GM18499 (cell line): ENCODE measurements at regions not wholly inside any gene's neighbourhood (a gene's known extent, or its start where the extent isn't known, plus 50 kb on each side); places are given as distances from the start of the nearest gene placed in this dataset.

Source experiments
- ATAC-seq: cut with Tn5 transposase; IDR thresholded peaks from one replicate; pipeline ENCODE4 v1.9.1; 2021; ENCODE audit warnings: moderate number of reproducible peaks; ENCODE audit not compliant: insufficient read depth, unreplicated experiment

GRCh38 chr18:37668971-37669747, 103.6 kb upstream of the CELF4 start:
- no peak for ATAC-seq

GRCh38 chr18:37667836-37668235, 102.2 kb upstream of the CELF4 start:
- ATAC-seq = no peak

DNA sequence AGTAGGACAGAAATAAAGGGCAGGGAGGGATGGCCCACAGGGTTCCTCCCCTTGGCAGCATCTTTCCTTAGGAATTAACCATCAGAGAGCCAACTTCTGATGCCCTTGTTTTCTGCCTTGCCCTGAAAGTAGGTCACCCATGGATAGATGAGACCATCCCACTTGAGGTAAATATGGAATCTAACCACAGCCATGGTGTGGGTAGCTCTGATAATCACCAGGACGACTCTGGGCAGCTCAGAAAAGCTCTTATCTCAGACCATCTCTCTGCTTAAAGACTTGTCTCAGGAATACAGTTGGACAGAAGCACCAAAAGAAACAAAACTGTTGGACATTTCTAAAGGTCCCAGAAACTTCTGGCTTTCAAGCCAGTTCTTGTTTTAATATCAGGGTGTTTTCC, 101.4 kb upstream of the CELF4 start:
- no peak for ATAC-seq

DNA sequence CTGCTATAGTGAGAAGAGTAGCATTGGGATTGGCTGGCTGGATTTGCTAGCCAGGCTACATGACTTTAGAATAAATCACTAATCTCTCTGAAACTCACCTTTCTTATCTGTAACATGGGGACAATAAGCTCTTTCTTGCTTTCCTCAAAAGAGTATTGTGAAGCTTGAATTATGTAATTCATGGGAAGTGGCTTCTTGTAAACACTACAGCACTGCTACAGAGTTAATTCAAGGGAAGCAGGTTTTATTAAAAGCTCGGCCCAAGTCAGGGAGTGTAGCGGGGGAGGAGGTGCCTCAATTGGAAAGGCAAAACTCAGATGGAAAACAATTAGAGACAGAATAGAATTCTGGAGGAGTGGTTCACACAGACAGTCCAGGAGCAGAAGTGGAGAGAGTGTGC, 100.9 kb upstream of the CELF4 start:
- no peak for ATAC-seq

- no peak for ATAC-seq
Observed at GRCh38 chr18:37665346-37665745, 99.7 kb upstream of the CELF4 start.

DNA sequence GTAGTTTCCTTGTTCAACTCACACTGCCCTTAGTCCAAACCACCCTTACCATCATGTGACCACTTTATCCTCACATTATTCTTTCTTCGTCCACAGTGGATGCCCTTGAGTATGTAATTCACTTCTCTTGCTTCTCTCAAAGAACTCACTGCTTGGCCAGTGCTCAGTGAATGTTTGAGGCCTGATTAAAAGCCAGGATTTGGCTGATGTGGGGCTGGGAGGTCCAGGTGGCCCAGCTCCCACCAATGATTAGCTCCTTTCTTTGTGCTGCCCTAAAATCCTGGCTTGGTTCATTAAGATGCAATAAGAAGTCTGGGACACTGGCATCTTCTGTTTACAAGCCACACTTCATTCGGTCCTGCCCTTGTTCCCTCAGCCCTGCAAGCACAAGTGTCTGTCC, 97.8 kb upstream of the CELF4 start:
- ATAC-seq = no peak

DNA sequence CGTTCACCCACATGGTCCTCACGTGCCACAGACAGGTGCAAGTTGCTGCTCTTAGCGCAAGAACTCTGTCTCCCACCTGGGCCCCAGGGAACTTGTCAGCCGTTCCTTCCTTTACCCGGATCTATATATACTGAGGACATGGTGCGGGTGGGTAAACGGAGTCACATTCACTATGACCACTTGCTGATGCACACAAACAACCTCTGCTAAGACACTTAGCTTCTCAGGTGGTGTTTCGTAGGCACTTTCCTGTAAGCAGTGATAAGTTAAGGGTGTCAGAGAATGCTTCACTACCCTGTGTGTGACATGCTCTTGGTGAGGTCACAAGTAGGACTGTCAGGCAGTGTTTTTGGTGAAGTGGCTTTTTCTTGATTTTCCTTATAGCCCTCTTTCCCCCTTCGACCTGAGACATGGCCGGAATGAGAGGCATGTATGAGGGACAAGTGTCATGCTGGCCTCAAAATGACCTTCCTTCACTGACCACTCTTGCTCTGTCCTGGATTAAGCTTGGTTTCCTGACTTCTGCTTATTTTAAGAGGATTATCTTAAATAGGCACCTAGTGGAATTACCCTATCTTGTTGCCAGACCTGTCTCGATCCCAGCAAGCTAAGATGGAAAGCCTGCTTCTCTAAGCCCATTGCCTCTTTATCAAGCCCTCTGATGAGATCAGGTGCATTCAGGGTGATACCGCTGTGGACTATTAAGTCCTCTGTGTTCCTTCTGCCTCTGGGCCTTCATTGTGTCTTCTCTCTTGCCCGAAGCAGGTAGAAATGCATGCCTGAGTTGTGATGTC, 97.1 kb upstream of the CELF4 start:
- no peak for ATAC-seq

DNA sequence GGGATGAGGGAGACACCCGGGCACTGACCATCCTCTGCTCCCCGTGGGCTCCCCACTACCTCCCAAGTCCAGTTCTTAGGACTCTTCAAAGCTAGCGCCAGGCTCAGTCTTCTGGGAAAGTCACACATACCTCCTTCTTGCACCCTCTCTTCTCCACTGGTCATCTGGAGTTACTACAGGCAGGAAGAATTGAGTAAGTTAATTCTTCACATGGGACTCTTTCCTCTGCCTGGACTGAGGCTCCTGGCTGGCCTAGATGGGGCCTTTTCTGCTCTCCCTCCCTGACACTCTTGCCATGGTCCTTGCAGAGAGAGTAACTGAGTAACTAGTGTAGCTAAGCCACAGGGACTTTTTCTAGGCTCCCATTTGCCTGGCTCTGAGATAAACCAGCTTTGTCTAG, 96.5 kb upstream of the CELF4 start:
- ATAC-seq = no peak

DNA sequence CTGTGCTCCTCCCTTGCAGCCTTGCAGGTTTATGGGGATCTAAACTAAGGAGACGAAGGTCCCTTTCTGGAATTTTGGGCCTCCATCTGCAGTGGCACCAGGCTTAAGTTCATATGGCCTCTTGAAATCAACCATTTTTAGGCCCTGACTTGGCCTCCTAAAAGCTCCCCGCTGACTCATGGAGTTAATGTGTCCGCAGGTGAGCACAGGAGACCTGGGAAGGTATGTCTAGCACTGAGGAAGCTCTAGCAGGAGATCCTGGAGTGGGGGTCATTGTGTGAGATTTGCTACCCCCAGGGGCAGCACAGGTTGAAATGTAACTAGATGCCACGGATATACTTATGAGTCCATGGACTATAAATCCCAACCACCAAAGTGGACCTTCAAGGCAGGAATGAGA, 95.9 kb upstream of the CELF4 start:
- no peak for ATAC-seq

GRCh38 chr18:37661061-37661460, 95.5 kb upstream of the CELF4 start:
- no peak for ATAC-seq

GRCh38 chr18:37660658-37661057, 95.1 kb upstream of the CELF4 start:
- ATAC-seq = no peak

DNA sequence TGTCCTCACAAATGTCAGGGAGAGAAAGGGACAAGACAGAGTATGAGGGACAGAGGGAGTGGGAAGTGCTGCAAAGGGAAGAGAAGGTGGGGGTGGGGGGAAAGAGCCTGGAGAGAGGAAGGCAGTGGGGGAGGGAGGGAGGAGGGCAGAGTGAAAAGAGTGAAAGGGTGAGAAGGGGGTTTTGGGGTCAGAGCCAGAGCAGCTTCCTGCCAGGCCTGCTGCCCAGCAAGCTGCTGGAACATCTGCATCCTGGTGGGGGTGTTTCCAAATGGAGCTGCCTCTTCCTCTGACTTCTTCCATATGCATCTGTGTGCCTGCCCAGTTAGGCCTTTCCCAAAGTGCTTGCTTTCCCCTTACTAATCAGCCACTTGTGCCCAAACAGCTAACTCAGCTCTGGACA, 94.3 kb upstream of the CELF4 start:
- ATAC-seq = no peak

DNA sequence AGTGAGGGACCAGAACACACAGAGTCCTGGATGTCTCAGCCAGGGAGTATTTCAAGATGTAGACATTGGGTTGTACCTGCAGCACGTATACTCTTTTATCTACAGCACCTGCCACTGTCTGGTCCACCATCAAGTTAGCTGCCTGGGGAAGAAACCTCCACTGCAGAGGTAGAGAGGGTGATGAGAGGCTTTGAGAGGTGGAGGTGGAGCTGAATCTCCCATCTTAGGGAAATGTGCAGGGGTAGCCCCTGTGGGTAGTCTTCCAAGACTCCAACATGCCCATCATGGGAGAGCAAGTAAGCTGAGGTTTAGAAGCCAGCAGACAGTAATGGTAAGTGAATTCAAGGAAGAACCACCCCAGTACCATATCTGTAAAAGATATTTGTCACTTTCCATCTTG, 93.3 kb upstream of the CELF4 start:
- no peak for ATAC-seq

DNA sequence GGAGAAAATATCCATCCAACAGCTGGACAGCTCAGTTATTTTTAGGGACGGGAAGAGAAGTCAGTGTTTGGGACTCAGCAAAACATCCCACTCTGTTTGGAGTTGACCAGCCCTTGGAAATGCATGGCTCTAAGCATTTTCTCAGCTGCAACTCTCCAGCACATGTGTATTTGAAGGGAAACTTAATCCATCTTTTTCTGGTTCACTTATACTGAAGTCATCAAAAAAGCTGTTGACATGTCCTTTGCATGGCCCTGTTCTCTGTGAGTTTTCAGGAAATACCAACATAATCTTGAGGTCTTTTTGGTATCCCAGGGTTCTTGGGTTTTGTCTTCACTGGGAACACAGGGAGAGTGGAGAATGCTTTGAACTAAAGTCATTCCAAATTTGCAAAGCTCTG, 91.9 kb upstream of the CELF4 start:
- no peak for ATAC-seq

DNA sequence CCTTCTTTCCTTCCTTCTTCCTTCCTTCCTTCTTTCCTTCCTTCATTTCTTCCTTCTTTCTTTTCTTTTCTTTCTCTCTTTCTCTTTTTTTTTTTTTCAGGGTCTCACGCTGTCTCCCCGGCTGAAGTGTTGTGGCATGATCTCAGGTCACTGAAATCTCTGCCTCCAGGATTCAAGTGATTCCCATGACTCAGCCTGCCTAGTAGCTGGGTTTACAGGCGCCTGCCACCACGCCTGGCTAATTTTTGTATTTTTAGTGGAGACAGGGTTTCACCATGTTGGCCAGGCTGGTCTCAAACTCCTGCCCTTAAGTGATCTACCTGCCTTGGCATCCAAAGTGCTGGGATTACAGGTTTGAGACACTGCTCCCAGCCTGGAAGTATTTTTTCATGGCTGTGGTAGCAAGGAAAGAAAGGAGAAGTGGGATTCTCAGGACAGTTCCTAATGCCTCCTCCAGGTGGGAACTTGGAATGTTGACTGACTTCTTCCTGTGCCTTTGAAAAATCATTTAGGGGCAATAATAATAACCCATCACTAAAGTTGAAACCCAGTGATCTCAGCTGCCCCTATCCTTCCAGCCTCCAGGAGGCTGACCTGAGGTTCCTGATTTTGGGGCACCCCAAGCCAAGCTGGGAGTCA, 89.3 kb upstream of the CELF4 start:
- ATAC-seq = no peak

DNA sequence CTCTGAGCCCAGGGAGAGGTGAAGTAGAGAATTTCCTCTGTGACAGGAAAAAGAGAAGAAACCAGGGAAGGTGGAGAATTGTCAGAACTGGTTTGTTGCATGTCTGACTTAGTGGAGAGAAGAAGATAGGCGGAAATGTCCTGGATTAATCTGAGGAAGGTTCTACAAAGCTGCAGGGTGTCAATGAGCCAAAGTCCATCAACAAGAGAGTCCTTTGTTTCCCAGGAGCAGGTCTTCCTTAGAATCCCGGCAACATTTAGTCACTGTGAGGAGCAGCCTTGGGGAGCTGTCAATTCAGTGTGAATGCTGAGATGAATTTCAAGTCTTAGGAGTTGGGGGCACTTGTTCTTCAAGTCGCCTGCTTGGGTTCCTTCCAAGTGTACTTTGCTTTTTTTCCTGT, 88.4 kb upstream of the CELF4 start:
- ATAC-seq = no peak

DNA sequence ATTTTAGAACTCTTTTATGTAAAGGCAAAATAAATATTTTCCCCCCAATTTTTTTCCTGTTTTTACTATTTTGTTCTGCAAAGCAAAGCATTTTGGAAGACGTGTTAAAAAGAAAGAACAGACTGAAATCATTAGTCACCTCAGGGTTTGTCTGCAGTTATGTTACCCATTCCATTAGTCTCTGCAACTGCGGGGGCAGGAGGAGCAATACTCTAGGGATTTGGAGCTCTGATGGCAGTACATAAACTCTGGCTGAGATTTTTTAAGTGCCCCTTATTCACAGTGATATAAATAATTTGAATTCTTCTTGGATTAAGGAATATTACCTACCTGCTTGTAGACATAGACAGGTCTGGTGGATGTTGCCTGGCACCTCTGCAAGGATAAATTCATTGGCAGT, 88.0 kb upstream of the CELF4 start:
- no peak for ATAC-seq

DNA sequence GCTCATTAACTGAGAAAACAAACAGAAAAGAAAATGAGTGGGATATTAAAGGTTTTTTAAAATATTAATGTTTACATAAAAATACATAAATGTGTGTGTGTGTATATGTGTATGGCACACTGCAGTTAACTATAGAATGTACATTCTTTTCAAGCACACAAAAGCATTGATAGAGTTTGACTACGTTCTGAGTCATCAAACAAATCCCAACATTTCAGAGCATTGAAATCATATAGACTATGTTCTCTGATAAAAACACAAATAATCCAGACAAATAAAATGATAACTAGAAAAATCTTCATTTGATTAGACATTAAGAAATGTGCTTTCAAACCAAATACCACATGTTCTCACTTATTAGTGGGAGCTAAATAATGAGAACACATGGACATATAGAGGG, 84.3 kb upstream of the CELF4 start:
- ATAC-seq = no peak

DNA sequence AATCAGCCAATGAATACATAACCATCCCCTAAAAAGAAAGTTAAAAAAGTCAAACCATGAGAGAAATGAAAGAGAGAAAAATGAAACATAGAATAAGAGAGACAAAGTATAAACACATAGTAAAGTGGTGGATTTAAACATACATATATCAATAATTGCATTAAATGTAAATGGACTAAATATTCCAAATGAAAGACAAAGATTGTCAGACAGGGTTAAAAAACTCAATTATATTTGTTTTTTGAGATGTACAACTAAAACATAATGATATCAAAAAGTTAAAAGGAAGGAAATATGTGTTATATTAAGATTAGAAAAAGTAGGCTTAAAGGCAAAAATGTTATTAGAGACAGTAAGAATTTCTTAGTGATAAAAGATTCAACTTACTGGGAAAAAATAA, 83.8 kb upstream of the CELF4 start:
- no peak for ATAC-seq

GRCh38 chr18:37641573-37641972, 76.0 kb upstream of the CELF4 start:
- no peak for ATAC-seq

DNA sequence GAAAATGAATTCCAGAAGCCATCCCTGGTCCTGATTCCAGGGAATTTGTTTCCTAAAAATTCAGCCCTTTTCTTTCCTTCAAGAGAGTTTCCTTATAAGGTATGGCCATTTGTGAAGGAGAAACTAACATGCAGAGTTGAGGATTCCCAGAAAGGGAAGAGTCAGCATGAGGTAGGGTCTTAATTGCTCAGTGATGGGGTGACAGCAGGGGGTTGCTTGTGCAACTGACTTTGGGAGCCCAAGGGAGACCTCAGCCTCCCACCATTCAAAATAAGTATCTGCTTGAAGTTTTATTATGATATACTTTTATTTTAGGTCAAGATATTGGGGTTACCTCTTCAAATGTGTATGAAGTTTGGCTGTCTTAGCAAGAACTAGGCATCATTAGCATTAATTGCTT, 74.9 kb upstream of the CELF4 start:
- ATAC-seq = no peak
